ENCODE measurements at regions not wholly inside any gene's neighbourhood (a gene's known extent, or its start where the extent isn't known, plus 50 kb on each side); places are given as distances from the start of the nearest gene placed in this dataset.

DNA sequence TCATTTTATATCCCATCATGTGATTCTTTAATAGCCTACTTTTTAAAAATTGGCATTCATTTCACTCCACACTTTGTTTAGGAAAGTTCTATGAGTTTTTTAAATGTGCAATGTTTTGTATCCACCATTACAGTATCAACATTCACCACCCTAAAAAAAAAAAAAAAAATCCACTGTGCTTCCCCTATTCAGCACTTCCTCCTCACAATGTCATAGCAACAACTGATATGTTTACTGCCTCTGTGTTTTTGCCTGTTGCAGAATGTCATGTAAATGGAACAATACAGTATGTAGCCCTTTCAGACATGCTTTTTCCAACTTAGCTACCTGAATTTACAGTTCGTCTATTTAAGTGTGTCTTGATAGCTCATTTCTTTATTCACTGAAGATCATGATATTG lies 754.2 kb downstream of the FAM181B start:
- WGBS, 2 donors, result 80 to 85% methylated on average over 1 of the region's 1 CpG

DNA sequence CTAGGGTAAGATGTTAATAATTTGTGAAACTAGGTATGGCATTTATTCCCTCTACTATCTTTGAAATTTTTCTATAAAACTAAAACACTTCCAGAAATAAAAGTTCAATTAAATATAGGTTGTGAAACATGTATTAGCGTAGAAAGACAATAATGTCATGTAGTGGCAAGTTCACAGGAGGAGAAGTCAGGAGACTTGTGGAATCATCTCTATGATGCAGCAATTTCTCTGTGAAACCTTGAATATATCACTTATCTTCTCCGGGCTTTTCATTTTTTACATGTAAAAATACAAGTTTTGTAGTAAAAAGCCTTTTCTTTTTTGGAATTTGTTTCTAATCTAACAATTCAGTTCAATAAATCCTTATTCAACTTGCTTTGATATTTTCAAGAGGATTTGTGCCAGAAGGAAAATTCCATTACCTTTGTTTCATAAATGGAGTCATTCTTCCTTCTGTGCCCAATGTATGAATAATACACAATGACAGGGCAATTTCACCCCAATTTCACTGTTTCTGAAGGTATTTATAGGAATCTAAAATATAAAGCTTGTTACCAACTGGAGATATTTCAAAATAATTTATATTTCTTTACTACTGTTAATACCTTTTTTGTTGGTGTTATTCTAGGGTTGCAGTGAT lies 758.3 kb downstream of the FAM181B start:
- TF ChIP-seq, protein P1, sequence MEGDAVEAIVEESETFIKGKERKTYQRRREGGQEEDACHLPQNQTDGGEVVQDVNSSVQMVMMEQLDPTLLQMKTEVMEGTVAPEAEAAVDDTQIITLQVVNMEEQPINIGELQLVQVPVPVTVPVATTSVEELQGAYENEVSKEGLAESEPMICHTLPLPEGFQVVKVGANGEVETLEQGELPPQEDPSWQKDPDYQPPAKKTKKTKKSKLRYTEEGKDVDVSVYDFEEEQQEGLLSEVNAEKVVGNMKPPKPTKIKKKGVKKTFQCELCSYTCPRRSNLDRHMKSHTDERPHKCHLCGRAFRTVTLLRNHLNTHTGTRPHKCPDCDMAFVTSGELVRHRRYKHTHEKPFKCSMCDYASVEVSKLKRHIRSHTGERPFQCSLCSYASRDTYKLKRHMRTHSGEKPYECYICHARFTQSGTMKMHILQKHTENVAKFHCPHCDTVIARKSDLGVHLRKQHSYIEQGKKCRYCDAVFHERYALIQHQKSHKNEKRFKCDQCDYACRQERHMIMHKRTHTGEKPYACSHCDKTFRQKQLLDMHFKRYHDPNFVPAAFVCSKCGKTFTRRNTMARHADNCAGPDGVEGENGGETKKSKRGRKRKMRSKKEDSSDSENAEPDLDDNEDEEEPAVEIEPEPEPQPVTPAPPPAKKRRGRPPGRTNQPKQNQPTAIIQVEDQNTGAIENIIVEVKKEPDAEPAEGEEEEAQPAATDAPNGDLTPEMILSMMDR (IDR thresholded peaks at IDR 0.05; ENCODE audit: control extremely low read depth, extremely low read depth), result no peak
- WGBS, 2 donors, result 87 to 91% methylated on average over 2 of the region's 2 CpGs
- Histone ChIP-seq H3K36me3 (ENCODE audit: control insufficient read depth in 4 of 4, insufficient read depth in 4 of 4, low read length in 4 of 4) (no peaks in the 10 kb centered on the region), H3K9ac (ENCODE audit: insufficient read depth in 1 of 2, low read length in 2 of 2) (no peak overlapping the region), H3K27me3 (ENCODE audit: control insufficient read depth in 3 of 3, insufficient read depth in 3 of 3, low read length in 2 of 3) (no peaks in the 10 kb centered on the region), H3K4me3 (no peak overlapping the region), H3K9me3 (ENCODE audit: control insufficient read depth in 4 of 4, insufficient read depth in 3 of 4, low read length in 3 of 4) (peaks cover 0 to 5% (median 0%) of the 10 kb centered on the region in 4 donors), H3K4me1 (ENCODE audit: control insufficient read depth in 5 of 5, insufficient read depth in 5 of 5, low read length in 5 of 5) (no peaks in the 10 kb centered on the region), H3K27ac (ENCODE audit: low read depth in 1 of 2, low read length in 1 of 2) (no peak overlapping the region)
- ATAC-seq (ENCODE audit: insufficient read depth, low FRiP score) (no peak), DNase-seq (no peak)

More for the DNA sequence above, 754.2 kb downstream of the FAM181B start:
- Histone ChIP-seq H3K27me3 (ENCODE audit: control insufficient read depth in 3 of 3, insufficient read depth in 3 of 3, low read length in 2 of 3) (no peaks in the 10 kb centered on the region), H3K4me1 (ENCODE audit: control insufficient read depth in 5 of 5, insufficient read depth in 5 of 5, low read length in 5 of 5) (no peaks in the 10 kb centered on the region), H3K4me3 (no peak overlapping the region), H3K27ac (ENCODE audit: low read depth in 1 of 2, low read length in 1 of 2) (no peak overlapping the region), H3K36me3 (ENCODE audit: control insufficient read depth in 4 of 4, insufficient read depth in 4 of 4, low read length in 4 of 4) (no peaks in the 10 kb centered on the region), H3K9me3 (ENCODE audit: control insufficient read depth in 4 of 4, insufficient read depth in 3 of 4, low read length in 3 of 4) (peaks cover 0 to 6% (median 0%) of the 10 kb centered on the region in 4 donors), H3K9ac (ENCODE audit: insufficient read depth in 1 of 2, low read length in 2 of 2) (no peak overlapping the region)
- ATAC-seq (ENCODE audit: insufficient read depth, low FRiP score) (no peak), DNase-seq (no peak)
- TF ChIP-seq, protein P1 (IDR thresholded peaks at IDR 0.05; ENCODE audit: control extremely low read depth, extremely low read depth), result no peak

DNA sequence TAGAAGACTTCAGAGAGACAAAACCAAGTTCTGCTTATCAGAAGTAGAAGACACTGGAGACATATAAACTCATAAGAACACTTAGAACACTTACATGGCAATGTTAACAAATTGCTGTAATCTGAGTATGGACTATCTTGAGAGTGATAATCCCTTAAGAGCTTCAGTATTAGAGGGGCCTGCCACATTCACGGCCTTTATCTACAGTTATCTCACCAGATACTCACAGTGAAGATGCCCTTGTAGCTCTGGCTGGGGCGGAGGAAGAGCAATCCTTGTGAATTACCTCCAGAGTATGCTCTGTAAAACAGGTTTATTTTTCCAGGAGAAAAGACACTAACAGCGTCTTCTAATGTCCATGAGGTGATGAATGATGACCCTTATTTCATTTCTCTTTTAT lies 762.8 kb downstream of the FAM181B start:
- DNase-seq, result no peak
- 69 to 76% methylated on average over 3 of the region's 3 CpGs for WGBS, 2 donors

More for the DNA sequence above, 762.8 kb downstream of the FAM181B start:
- H3K9ac ChIP-seq (ENCODE audit: insufficient read depth in 1 of 2, low read length in 2 of 2), result no peak overlapping the region
- ATAC-seq (ENCODE audit: insufficient read depth, low FRiP score), result no peak
- H3K4me3 ChIP-seq, result no peak overlapping the region
- H3K36me3 ChIP-seq (ENCODE audit: control insufficient read depth in 4 of 4, insufficient read depth in 4 of 4, low read length in 4 of 4), result no peaks in the 10 kb centered on the region
- H3K9me3 ChIP-seq (ENCODE audit: control insufficient read depth in 4 of 4, insufficient read depth in 3 of 4, low read length in 3 of 4), result no peaks in the 10 kb centered on the region
- no peaks in the 10 kb centered on the region for H3K27me3 ChIP-seq (ENCODE audit: control insufficient read depth in 3 of 3, insufficient read depth in 3 of 3, low read length in 2 of 3)
- no peaks in the 10 kb centered on the region for H3K4me1 ChIP-seq (ENCODE audit: control insufficient read depth in 5 of 5, insufficient read depth in 5 of 5, low read length in 5 of 5)
- TF ChIP-seq, protein P1 (IDR thresholded peaks at IDR 0.05; ENCODE audit: control extremely low read depth, extremely low read depth), result no peak
- no peak overlapping the region for H3K27ac ChIP-seq (ENCODE audit: low read depth in 1 of 2, low read length in 1 of 2)

Data from lung (tissue), 11 donors.